ENCODE measurements at regions not wholly inside any gene's neighbourhood (a gene's known extent, or its start where the extent isn't known, plus 50 kb on each side); places are given as distances from the start of the nearest gene placed in this dataset.

- DNase-seq = peak in 1 of 2 donors; percentile 69
These were observed 998.0 kb upstream of the CDH2 start for GRCh38 chr18:29174891-29175290.

- no peak for DNase-seq
These were observed 995.8 kb upstream of the CDH2 start for GRCh38 chr18:29172756-29173067.

- DNase-seq = no peak
These were observed 995.2 kb upstream of the CDH2 start for GRCh38 chr18:29171892-29172755.

GRCh38 chr18:29169599-29169998 is 992.7 kb upstream of the CDH2 start:
- DNase-seq = no peak

- DNase-seq = no peak
These were observed 988.2 kb upstream of the CDH2 start for GRCh38 chr18:29164993-29165599.

GRCh38 chr18:29164020-29164706 is 987.2 kb upstream of the CDH2 start:
- no peak for DNase-seq

GRCh38 chr18:29163596-29163995 is 986.7 kb upstream of the CDH2 start:
- DNase-seq = no peak

- DNase-seq = no peak
These were observed 984.5 kb upstream of the CDH2 start for GRCh38 chr18:29161429-29161828.

GRCh38 chr18:29160170-29160569 is 983.2 kb upstream of the CDH2 start:
- DNase-seq = no peak

- DNase-seq = no peak
These were observed 981.0 kb upstream of the CDH2 start for GRCh38 chr18:29157905-29158304.

- no peak for DNase-seq
These were observed 980.3 kb upstream of the CDH2 start for GRCh38 chr18:29157057-29157780.

- DNase-seq = no peak
These were observed 979.6 kb upstream of the CDH2 start for GRCh38 chr18:29156531-29156930.

GRCh38 chr18:29154758-29155725 is 978.1 kb upstream of the CDH2 start:
- DNase-seq = no peak

GRCh38 chr18:29154196-29154757 is 977.3 kb upstream of the CDH2 start:
- no peak for DNase-seq

GRCh38 chr18:29153091-29153490 is 976.2 kb upstream of the CDH2 start:
- no peak for DNase-seq

GRCh38 chr18:29147944-29148343 is 971.0 kb upstream of the CDH2 start:
- DNase-seq = no peak

- DNase-seq = no peak
These were observed 969.1 kb upstream of the CDH2 start for GRCh38 chr18:29146068-29146467.

- no peak for DNase-seq
These were observed 963.7 kb upstream of the CDH2 start for GRCh38 chr18:29140590-29140989.

- no peak for DNase-seq
These were observed 961.0 kb upstream of the CDH2 start for GRCh38 chr18:29137773-29138495.

- DNase-seq = no peak
These were observed 947.0 kb upstream of the CDH2 start for GRCh38 chr18:29123706-29124530.
